Type B pancreatic cell (in vitro differentiated cells): ENCODE measurements at regions not wholly inside any gene's neighbourhood (a gene's known extent, or its start where the extent isn't known, plus 50 kb on each side); places are given as distances from the start of the nearest gene placed in this dataset.

Source experiments
- DNase-seq: peaks from one replicate; pipeline ENCODE4 v3.0.0; 2021; ENCODE audit warnings: mixed read lengths; ENCODE audit not compliant: unreplicated experiment; ENCODE audit errors: extremely low spot score
- H3K27ac Mint-ChIP-seq: 2 replicates; pipeline ENCODE4 v1.8.0; 2021; ENCODE audit warnings: mild to moderate bottlenecking, mixed read lengths
- H3K27me3 Mint-ChIP-seq: 2 replicates; pipeline ENCODE4 v1.8.0; 2021; ENCODE audit warnings: mixed read lengths
- H3K36me3 Mint-ChIP-seq: 2 replicates; pipeline ENCODE4 v1.8.0; 2021; ENCODE audit warnings: mixed read lengths
- H3K4me1 Mint-ChIP-seq: one replicate; pipeline ENCODE4 v1.8.0; 2021; ENCODE audit warnings: mixed read lengths; ENCODE audit not compliant: unreplicated experiment
- H3K4me3 Mint-ChIP-seq: 2 replicates; pipeline ENCODE4 v1.8.0; 2021; ENCODE audit warnings: mild to moderate bottlenecking, mixed read lengths
- H3K9me3 Mint-ChIP-seq: 2 replicates; pipeline ENCODE4 v1.8.0; 2021; ENCODE audit warnings: mixed read lengths
- TF ChIP-seq, protein P1 (sequence below): fragments of 200-600 bp; sonication (generic); conservative IDR thresholded peaks from 2 replicates; pipeline ENCODE4 v1.5.0; 2021; ENCODE audit warnings: antibody characterized with exemption, mild to moderate bottlenecking

- DNase-seq, result no peak
- Mint-ChIP-seq H3K4me3 (no peak overlapping the region), H3K9me3 (peaks cover 3% of the 10 kb centered on the region), H3K4me1 (peaks cover 20% of the 10 kb centered on the region), H3K27ac (no peak overlapping the region), H3K36me3 (no peaks in the 10 kb centered on the region), H3K27me3 (no peaks in the 10 kb centered on the region)
- TF ChIP-seq, protein P1, sequence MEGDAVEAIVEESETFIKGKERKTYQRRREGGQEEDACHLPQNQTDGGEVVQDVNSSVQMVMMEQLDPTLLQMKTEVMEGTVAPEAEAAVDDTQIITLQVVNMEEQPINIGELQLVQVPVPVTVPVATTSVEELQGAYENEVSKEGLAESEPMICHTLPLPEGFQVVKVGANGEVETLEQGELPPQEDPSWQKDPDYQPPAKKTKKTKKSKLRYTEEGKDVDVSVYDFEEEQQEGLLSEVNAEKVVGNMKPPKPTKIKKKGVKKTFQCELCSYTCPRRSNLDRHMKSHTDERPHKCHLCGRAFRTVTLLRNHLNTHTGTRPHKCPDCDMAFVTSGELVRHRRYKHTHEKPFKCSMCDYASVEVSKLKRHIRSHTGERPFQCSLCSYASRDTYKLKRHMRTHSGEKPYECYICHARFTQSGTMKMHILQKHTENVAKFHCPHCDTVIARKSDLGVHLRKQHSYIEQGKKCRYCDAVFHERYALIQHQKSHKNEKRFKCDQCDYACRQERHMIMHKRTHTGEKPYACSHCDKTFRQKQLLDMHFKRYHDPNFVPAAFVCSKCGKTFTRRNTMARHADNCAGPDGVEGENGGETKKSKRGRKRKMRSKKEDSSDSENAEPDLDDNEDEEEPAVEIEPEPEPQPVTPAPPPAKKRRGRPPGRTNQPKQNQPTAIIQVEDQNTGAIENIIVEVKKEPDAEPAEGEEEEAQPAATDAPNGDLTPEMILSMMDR, result no peak
Observed at GRCh38 chr5:125713109-125713805, 710.0 kb upstream of the GRAMD2B start.

DNA sequence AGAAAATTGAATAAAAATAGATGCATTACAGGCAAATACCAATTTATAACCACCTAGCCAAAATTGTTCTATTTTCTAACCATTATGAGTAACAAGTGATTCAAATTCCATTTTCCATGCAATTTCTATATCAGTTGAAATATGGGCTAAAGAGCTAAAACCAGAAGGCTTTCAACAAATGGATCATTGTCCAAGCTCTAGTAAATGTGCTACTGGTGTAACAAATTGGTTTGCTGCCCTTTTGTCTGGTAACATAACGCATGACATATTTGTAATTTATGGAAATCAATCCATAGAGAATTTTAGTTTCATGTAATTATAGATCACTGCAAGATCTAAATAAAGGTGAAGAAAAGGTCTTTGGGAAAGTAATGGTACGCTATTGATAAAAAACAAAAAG lies 708.0 kb upstream of the GRAMD2B start:
- Mint-ChIP-seq H3K27me3 (no peaks in the 10 kb centered on the region), H3K27ac (no peak overlapping the region), H3K36me3 (no peaks in the 10 kb centered on the region), H3K4me1 (peaks cover 29% of the 10 kb centered on the region), H3K4me3 (no peak overlapping the region), H3K9me3 (no peaks in the 10 kb centered on the region)
- TF ChIP-seq, protein P1, result no peak
- DNase-seq, result no peak

DNA sequence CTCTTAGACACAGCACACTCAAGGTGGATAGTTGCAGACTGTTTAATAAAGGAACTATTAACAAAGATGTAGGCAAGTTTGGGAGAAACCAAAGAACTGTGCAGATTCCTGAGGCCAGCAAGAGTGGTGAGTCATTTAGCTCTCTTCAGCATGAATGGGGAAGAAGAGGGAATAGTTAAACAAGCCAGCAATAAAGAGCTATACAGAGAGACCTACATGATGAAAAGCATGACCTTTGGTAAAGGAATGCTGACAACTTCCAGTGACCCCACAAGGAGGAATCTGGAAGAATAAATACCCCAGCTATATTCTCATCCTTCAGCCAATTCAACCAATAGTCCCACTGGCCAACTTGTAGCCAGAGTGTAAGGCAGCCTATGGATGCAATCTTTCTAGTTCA lies 706.0 kb upstream of the GRAMD2B start:
- Mint-ChIP-seq H3K4me1 (peaks cover 34% of the 10 kb centered on the region), H3K27me3 (no peaks in the 10 kb centered on the region), H3K4me3 (no peak overlapping the region), H3K27ac (no peak overlapping the region), H3K36me3 (no peaks in the 10 kb centered on the region), H3K9me3 (no peaks in the 10 kb centered on the region)
- DNase-seq, result no peak
- TF ChIP-seq, protein P1, result no peak

- peaks cover 28% of the 10 kb centered on the region for H3K4me1 Mint-ChIP-seq
- peak overlapping the region; percentile 52 for H3K4me3 Mint-ChIP-seq
- H3K27ac Mint-ChIP-seq, result peak overlapping the region; percentile 65
- no peak for DNase-seq
- no peaks in the 10 kb centered on the region for H3K27me3 Mint-ChIP-seq
- H3K36me3 Mint-ChIP-seq, result no peaks in the 10 kb centered on the region
- no peaks in the 10 kb centered on the region for H3K9me3 Mint-ChIP-seq
- TF ChIP-seq, protein P1, result no peak
Observed at GRCh38 chr5:125719681-125720347, 703.4 kb upstream of the GRAMD2B start.

DNA sequence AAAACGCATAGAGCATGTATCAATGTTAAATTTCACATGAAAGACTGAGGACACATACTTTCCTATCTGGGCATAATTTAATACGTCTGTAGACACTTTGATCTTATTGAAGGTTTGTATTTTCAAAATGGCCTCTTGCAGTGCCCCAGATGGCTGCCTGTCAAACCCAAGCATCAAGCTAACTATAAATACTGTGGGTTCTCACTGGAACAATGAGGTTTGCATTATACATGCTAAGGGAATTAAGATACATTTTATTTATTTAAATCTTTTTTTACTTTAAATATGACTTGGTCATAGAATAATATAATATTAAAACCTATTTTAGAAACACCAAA lies 702.9 kb upstream of the GRAMD2B start:
- Mint-ChIP-seq H3K9me3 (no peaks in the 10 kb centered on the region), H3K27ac (peak overlapping the region; percentile 65), H3K36me3 (no peaks in the 10 kb centered on the region)

More for the DNA sequence above, 702.9 kb upstream of the GRAMD2B start:
- Mint-ChIP-seq H3K4me3 (peak overlapping the region; percentile 52), H3K27me3 (no peaks in the 10 kb centered on the region), H3K4me1 (peaks cover 27% of the 10 kb centered on the region)
- DNase-seq, result no peak
- TF ChIP-seq, protein P1, result no peak
